SK-N-SH (cell line): ENCODE measurements at regions not wholly inside any gene's neighbourhood (a gene's known extent, or its start where the extent isn't known, plus 50 kb on each side); places are given as distances from the start of the nearest gene placed in this dataset.

Source experiments
- CTCF ChIA-PET: fragments of 300-600, 350-600 bp; formaldehyde crosslinking; extraction: SDS; loops from one replicate; lab custom pipeline; 2021; lab: Yijun Ruan, JAX
- POLR2A ChIA-PET: fragments of 350-600 bp; sonication (Branson Sonifier 250); formaldehyde crosslinking; extraction: SDS; loops from one replicate; lab custom pipeline; 2020; ENCODE audit warnings: antibody characterized with exemption, inconsistent platforms; lab: Yijun Ruan, JAX
- DNase-seq: peaks from one replicate; pipeline ENCODE4 v3.0.0; 2012
- H2AFZ ChIP-seq: fragments of 200-600 bp; sonication (generic); 2 replicates; pipeline ENCODE4 v1.8.1; 2016; ENCODE audit warnings: antibody characterized with exemption, mild to moderate bottlenecking, low read depth
- H3F3A ChIP-seq: fragments of 200-600 bp; sonication (generic); replicated peaks from 2 replicates; pipeline ENCODE3; 2016; ENCODE audit warnings: antibody characterized with exemption, mild to moderate bottlenecking; ENCODE audit not compliant: insufficient read depth
- H3K27ac ChIP-seq, 2 experiments: fragments of 200-500 bp in 1 of 2; fragments of 200-600 bp in 1 of 2; sonication (Bioruptor generic) in 1 of 2; sonication (generic), shearing (Covaris generic) in 1 of 2; 2 replicates each; pipeline versions ENCODE4 v1.5.1 to v1.6.1; 2014 to 2016; ENCODE audit warnings: low read depth in 2 of 2, inconsistent platforms in 1 of 2, low read length in 1 of 2, mild to moderate bottlenecking in 1 of 2, mixed read lengths in 1 of 2
- H3K27me3 ChIP-seq: fragments of 200-600 bp; sonication (generic), shearing (Covaris generic); 2 replicates; pipeline ENCODE4 v1.6.1; 2016; ENCODE audit warnings: mixed run types; ENCODE audit not compliant: insufficient read depth
- H3K36me3 ChIP-seq, 2 experiments: fragments of 200-500 bp in 1 of 2; fragments of 200-600 bp in 1 of 2; sonication (Bioruptor generic) in 1 of 2; sonication (generic) in 1 of 2; replicated peaks in 1 of 2; 2 replicates each; pipeline versions ENCODE3 to v1.5.1; 2014 to 2016; ENCODE audit warnings: low read length in 1 of 2, mild to moderate bottlenecking in 1 of 2; ENCODE audit not compliant: insufficient read depth in 2 of 2, control insufficient read depth in 1 of 2
- H3K4me1 ChIP-seq, 2 experiments: fragments of 200-500 bp in 1 of 2; fragments of 200-600 bp in 1 of 2; sonication (Bioruptor generic) in 1 of 2; sonication (generic), shearing (Covaris generic) in 1 of 2; 2 replicates each; pipeline versions ENCODE4 v1.5.1 to v1.6.1; 2014 to 2016; ENCODE audit warnings: low read depth in 1 of 2, low read length in 1 of 2, mixed run types in 1 of 2; ENCODE audit not compliant: insufficient read depth in 2 of 2, control insufficient read depth in 1 of 2
- H3K4me2 ChIP-seq: fragments of 200-600 bp; sonication (generic), shearing (Covaris generic); 2 replicates; pipeline ENCODE4 v1.6.1; 2017; ENCODE audit warnings: mixed run types
- H3K4me3 ChIP-seq, 2 experiments: fragments of 200-500 bp in 1 of 2; fragments of 200-600 bp in 1 of 2; sonication (Bioruptor generic) in 1 of 2; sonication (generic), shearing (Covaris generic) in 1 of 2; 2 replicates each; pipeline versions ENCODE4 v1.5.1 to v1.8.1; 2014 to 2016; ENCODE audit warnings: low read depth in 2 of 2, inconsistent platforms in 1 of 2, low read length in 1 of 2, mild to moderate bottlenecking in 1 of 2, mixed read lengths in 1 of 2, moderate library complexity in 1 of 2
- H3K79me2 ChIP-seq: fragments of 200-600 bp; sonication (generic); 2 replicates; pipeline ENCODE4 v1.8.1; 2017; ENCODE audit warnings: mild to moderate bottlenecking; ENCODE audit not compliant: insufficient read depth
- H3K9ac ChIP-seq: fragments of 200-600 bp; sonication (generic); 2 replicates; pipeline ENCODE4 v1.6.1; 2017; ENCODE audit warnings: mixed run types
- H3K9me2 ChIP-seq: fragments of 200-600 bp; sonication (generic); 2 replicates; pipeline ENCODE4 v1.6.1; 2017; ENCODE audit warnings: mixed run types
- H3K9me3 ChIP-seq: fragments of 200-600 bp; sonication (generic); 2 replicates; pipeline ENCODE4 v1.6.1; 2017; ENCODE audit warnings: mixed run types, mild to moderate bottlenecking, moderate library complexity
- H4K20me1 ChIP-seq: fragments of 200-600 bp; sonication (generic); 2 replicates; pipeline ENCODE4 v1.6.1; 2017; ENCODE audit warnings: mild to moderate bottlenecking, mixed run types; ENCODE audit not compliant: insufficient read depth
- CTCF ChIP-seq: fragments of 200-600 bp; sonication (generic); IDR thresholded peaks from 2 replicates; pipeline ENCODE4 v1.6.1; 2017; ENCODE audit warnings: antibody characterized with exemption, mild to moderate bottlenecking, moderate library complexity
- FOXM1 ChIP-seq: IDR thresholded peaks from 2 replicates; pipeline ENCODE4 v1.4.0; 2012; ENCODE audit warnings: low read depth, mild to moderate bottlenecking
- GABPA ChIP-seq: IDR thresholded peaks from 2 replicates; pipeline ENCODE4 v1.4.0; 2012; ENCODE audit warnings: low read depth, mild to moderate bottlenecking
- NFIC ChIP-seq: IDR thresholded peaks from 2 replicates; pipeline ENCODE4 v1.4.0; 2012; ENCODE audit warnings: borderline replicate concordance
- NRF1 ChIP-seq: IDR thresholded peaks from 2 replicates; pipeline ENCODE4 v1.6.1; 2012; ENCODE audit warnings: low read depth, mild to moderate bottlenecking, low read length
- RXRA ChIP-seq: IDR thresholded peaks from 2 replicates; pipeline ENCODE4 v1.4.0; 2012; ENCODE audit warnings: low read depth, mild to moderate bottlenecking, borderline replicate concordance
- SIN3A ChIP-seq: IDR thresholded peaks from 2 replicates; pipeline ENCODE4 v1.6.1; 2012; ENCODE audit warnings: low read depth, mild to moderate bottlenecking, low read length, moderate library complexity, borderline replicate concordance
- USF2 ChIP-seq: fragments of 150-350 bp; IDR thresholded peaks from 2 replicates; pipeline ENCODE4 v1.6.1; 2017; ENCODE audit warnings: antibody characterized with exemption, low read length, low read depth, borderline replicate concordance
- ZBTB33 ChIP-seq: IDR thresholded peaks from 2 replicates; pipeline ENCODE4 v1.4.0; 2012; ENCODE audit warnings: low read depth, borderline replicate concordance
- WGBS: methylation state at CpG from one replicate; pipeline ENCODE4 v1.1.6; 2017; ENCODE audit warnings: low lambda C conversion rate; 5-methylcytosine and 5-hydroxymethylcytosine counted together

- H3K4me3 ChIP-seq = no peak overlapping the region
- H2AFZ ChIP-seq = no peak overlapping the region
- WGBS = 85% methylated on average over 7 of the region's 7 CpGs
- H3K9me3 ChIP-seq = no peaks in the 10 kb centered on the region
- ChIA-PET CTCF (no interaction called here), POLR2A (no interaction called here)
- H3K36me3 ChIP-seq = no peaks in the 10 kb centered on the region
- H3K9me2 ChIP-seq = no peaks in the 10 kb centered on the region
- H3F3A ChIP-seq = no peaks in the 10 kb centered on the region
- H3K27ac ChIP-seq = no peak overlapping the region
- H3K9ac ChIP-seq = no peak overlapping the region
- H3K79me2 ChIP-seq = no peaks in the 10 kb centered on the region
- H3K27me3 ChIP-seq = no peaks in the 10 kb centered on the region
- TF ChIP-seq NRF1 = no peak
- no peak for TF ChIP-seq ZBTB33
- TF ChIP-seq GABPA = no peak
- H4K20me1 ChIP-seq = no peaks in the 10 kb centered on the region
- DNase-seq = no peak
- no peaks in the 10 kb centered on the region for H3K4me1 ChIP-seq
- H3K4me2 ChIP-seq = no peak overlapping the region
Observed at GRCh38 chr12:28629691-28630090, 439.4 kb downstream of the CCDC91 start.

GRCh38 chr12:28631831-28632230 lies 441.6 kb downstream of the CCDC91 start:
- no peak for DNase-seq
- no peak overlapping the region for H3K27ac ChIP-seq
- no peaks in the 10 kb centered on the region for H3K36me3 ChIP-seq
- H2AFZ ChIP-seq = no peak overlapping the region; the same call in 1 of the 2 replicates
- H3K79me2 ChIP-seq = no peaks in the 10 kb centered on the region
- H3K9me2 ChIP-seq = no peaks in the 10 kb centered on the region
- no peaks in the 10 kb centered on the region for H3F3A ChIP-seq
- ChIA-PET POLR2A (no interaction called here), CTCF (interaction anchor here (0.8 kb wide), 1 partner anchor 11 kb away, joined by 3 read pairs; no protein-coding TSS in a partner anchor)
- no peaks in the 10 kb centered on the region for H3K4me1 ChIP-seq
- H3K9me3 ChIP-seq = no peaks in the 10 kb centered on the region
- no peak overlapping the region for H3K4me2 ChIP-seq
- TF ChIP-seq NFIC (no peak), SIN3A (no peak), FOXM1 (no peak), USF2 (no peak)
- H3K4me3 ChIP-seq = no peak overlapping the region
- H4K20me1 ChIP-seq = no peaks in the 10 kb centered on the region
- H3K27me3 ChIP-seq = no peaks in the 10 kb centered on the region
- 65% methylated on average over 7 of the region's 7 CpGs for WGBS
- H3K9ac ChIP-seq = no peak overlapping the region

GRCh38 chr12:28640519-28640918 lies 450.3 kb downstream of the CCDC91 start:
- H3K27me3 ChIP-seq = no peaks in the 10 kb centered on the region
- H2AFZ ChIP-seq = no peak overlapping the region
- TF ChIP-seq CTCF = no peak
- no peak for TF ChIP-seq RXRA
- TF ChIP-seq USF2 = no peak
- no peak overlapping the region for H3K9ac ChIP-seq
- H3K4me2 ChIP-seq = no peak overlapping the region
- H3K27ac ChIP-seq = no peak overlapping the region
- H3K9me3 ChIP-seq = no peaks in the 10 kb centered on the region
- H3K4me1 ChIP-seq = no peaks in the 10 kb centered on the region
- no peaks in the 10 kb centered on the region for H3K79me2 ChIP-seq
- 11% methylated on average over 1 of the region's 1 CpG for WGBS
- no peak for DNase-seq
- no peaks in the 10 kb centered on the region for H3K36me3 ChIP-seq
- no peaks in the 10 kb centered on the region for H4K20me1 ChIP-seq
- no peaks in the 10 kb centered on the region for H3F3A ChIP-seq
- no peaks in the 10 kb centered on the region for H3K9me2 ChIP-seq
- no peak overlapping the region for H3K4me3 ChIP-seq
- CTCF ChIA-PET = no interaction called here
- POLR2A ChIA-PET = no interaction called here
